GM21786 (cell line): ENCODE measurements at regions not wholly inside any gene's neighbourhood (a gene's known extent, or its start where the extent isn't known, plus 50 kb on each side); places are given as distances from the start of the nearest gene placed in this dataset.

Experiments used
- ATAC-seq: cut with Tn5 transposase; IDR thresholded peaks from one replicate; pipeline ENCODE4 v1.9.1; 2021; ENCODE audit not compliant: unreplicated experiment

GRCh38 chr6:159118924-159119323 is 50.3 kb upstream of the FNDC1 start:
- ATAC-seq, result no peak

- no peak for ATAC-seq
These were observed 51.6 kb upstream of the FNDC1 start for GRCh38 chr6:159117563-159117962.

DNA sequence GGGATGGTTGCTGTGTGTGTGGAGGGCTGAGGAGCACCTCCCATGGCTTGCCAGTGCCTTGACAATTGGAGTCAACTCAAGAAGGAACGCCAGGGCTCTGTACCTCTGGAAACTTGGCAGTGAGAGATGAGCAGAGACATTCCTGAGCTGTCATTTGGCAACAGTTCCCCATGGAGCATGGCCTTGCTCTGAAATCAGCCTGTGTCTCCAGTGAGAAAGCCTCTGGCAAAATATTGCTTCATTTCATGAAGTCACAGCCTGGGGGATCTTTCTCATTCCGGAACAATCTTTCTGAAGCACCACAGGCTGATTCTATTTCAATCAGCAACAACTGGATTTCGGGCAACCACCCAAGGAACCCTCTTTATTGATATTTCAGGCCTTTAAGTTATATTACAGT is 52.2 kb upstream of the FNDC1 start:
- no peak for ATAC-seq

DNA sequence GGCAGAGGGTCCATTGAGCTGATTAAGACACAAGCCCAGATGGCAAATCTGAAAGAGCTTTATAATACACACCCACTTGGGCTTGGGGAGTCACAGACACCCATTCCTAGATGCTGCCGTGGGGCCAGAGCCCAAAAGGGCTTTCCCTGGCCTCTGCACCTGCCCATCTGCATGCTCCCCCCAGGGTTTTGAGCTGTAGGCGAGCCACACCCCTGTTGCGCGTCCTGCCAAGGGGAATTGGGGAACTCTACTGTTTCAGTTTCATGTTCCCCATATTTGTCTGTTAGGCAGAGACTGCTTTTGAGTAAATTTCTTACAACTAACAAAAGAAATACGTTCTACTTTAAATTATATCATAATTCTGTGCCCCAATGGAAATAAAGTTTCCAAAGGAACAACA is 52.9 kb upstream of the FNDC1 start:
- ATAC-seq, result peak; percentile 57

DNA sequence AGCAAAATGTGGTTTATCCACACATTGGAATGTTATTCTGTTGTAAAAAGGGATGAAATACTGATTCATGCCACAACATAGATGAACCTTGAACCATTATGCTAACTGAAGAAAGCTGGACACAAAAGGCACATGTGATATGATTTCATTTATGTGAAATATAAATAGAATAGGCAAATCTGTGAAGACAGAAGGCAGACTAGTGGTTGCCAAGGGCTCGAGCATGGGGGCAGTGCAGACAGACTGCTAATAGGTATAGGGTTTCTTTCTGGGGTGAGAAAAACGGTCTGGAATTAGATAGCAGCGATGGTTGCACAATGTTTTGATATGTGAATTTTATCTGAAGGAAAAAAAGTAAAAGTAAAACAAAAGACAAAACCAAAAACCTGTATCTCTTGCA is 54.6 kb upstream of the FNDC1 start:
- no peak for ATAC-seq

- ATAC-seq, result no peak
These were observed 56.0 kb upstream of the FNDC1 start for GRCh38 chr6:159113223-159113622.

GRCh38 chr6:159112714-159113113 is 56.5 kb upstream of the FNDC1 start:
- no peak for ATAC-seq

DNA sequence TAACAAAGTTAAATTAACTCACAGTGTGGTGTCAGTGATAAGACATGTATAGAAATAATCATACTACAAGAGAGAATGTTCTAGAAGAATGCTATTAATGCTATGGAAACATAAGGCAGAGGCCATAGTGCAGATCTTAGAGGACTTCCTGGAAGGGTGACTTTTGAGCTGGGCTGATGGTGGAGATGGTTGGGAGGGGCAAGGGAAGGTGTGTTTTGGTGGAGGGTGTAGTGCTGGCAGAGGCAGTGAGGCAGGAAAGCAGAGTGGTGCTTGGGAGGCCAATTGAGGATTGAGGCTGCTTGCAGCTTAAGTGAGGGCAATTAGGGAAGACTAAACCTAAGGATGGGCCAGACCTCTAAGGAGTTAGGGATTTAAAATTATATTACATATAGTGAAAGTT is 58.5 kb upstream of the FNDC1 start:
- ATAC-seq, result no peak

DNA sequence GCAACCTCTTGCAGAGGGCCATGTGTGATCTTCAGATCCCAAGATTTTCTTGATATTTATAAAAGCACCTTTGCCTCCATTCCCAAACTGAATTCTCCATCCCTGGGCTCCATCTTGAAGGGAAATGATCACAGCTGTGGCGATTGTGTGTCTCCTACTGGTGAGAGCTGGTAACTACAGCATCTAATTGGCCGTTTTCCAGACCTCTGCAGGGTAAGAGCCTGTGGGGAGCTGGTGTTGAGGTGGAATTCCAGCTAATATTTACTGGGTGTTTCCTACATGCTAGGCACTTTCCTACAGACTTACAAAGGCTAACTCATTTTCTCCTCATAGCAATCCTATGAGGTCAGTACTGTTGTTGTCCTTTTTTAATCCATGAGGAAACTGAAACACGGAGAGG is 59.2 kb upstream of the FNDC1 start:
- no peak for ATAC-seq

DNA sequence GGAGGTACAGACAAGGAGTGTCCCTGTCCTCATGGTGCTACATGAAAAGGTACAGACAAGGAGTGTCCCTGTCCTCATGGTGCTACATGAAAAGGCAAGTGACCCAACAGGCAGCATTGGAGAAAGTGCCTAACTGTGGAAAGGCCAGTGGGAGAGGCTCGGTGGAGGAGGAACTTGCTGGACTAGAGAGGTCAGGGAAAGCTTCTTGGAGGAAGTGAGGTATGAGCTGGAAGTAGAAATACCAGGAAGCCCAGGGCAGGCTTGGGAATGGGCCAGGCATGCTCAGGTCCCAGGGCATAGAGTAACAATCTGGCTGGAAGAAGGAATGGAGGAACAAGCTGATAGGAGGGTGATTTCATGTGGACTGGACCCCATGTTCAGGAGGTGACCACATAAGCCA is 59.8 kb upstream of the FNDC1 start:
- no peak for ATAC-seq

DNA sequence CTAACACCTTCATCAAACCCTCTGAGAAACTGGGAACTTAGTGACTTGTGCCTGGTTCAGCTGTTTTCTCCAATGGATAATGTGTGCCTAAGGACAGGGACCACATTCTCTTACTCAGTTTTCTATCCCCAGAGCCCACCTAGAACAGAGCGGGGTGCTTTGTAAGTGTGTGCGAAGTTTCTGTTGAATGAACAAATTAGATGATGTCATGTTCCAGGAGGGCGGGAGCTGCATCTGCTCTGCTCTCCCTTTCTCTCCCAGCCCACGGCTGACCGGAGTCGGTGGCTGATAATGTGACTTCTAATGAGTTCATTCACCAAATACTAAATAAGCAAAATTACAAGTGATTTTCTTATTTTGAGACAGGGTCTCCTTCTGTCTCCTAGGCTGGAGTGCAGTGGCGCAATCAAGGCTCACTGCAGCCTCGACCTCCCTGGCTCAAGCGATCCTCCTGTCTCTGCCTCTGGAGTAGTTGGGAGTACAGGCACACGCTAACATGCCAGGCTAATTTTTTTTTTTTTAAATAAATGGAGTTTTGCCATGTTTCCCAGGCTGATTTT is 60.7 kb upstream of the FNDC1 start:
- no peak for ATAC-seq

GRCh38 chr6:159107451-159108260 is 61.5 kb upstream of the FNDC1 start:
- ATAC-seq, result no peak

- ATAC-seq, result peak; percentile 80
These were observed 61.9 kb upstream of the TAGAP start for GRCh38 chr6:159106627-159107241.

- no peak for ATAC-seq
These were observed 60.9 kb upstream of the TAGAP start for GRCh38 chr6:159105716-159106115.

DNA sequence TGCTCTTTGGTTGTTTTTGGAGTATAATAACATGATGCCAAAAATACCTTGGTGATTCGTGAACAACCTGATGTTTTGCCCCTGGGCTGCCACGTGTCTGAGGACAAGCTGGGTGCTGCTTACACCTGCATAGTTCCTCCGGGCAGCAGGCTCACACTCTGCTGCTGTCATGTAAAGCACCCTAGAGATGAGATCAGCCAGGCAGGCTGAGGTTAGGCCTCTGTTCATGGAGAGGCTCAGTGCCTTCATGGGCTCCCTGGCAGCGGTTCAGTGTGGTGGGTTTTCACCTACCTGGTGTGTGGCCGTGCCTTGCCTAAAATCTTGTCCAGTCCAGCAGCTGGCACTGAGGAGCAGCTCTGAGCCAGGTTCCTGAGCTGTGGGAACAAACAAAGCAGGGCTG is 60.1 kb upstream of the TAGAP start:
- ATAC-seq, result peak; percentile 21

DNA sequence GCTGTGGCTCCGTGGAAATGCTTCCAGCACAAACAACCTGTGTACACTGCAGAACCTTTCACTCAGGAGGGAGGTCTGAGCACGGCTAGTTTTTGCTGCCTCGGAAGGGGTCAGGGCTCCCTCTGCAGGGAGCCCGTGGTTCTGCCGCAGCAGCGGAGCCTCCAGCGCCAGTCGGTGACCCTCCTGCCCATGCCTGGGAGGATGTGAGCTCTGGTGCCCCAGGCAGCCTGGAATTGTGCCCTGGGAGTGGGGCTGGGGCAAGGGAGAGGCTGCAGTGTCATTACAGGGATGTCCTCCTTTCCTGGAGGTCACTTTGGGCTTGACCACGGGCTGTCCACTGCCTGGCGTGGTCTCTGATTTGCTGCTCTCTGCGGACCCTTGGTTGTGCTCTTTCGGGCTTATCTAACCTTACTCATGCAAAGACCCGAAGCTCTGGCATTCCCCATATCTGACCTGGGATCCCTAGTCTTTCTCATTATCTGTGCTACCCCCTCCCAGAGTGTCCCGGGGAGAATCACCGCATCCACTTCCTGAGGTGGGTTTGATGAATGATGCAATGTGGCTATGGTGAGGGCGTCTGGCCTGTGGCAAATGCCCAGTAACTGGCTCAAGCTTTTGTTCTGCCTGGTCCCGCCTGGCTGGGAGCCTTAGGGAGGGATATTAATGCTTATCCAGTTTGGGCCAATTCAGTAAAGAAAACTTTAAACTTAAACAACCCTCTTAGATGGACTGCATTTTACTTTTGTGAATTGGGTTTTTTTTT is 59.6 kb upstream of the TAGAP start:
- ATAC-seq, result peak; percentile 41

GRCh38 chr6:159103396-159104162 is 58.8 kb upstream of the TAGAP start:
- ATAC-seq, result no peak

DNA sequence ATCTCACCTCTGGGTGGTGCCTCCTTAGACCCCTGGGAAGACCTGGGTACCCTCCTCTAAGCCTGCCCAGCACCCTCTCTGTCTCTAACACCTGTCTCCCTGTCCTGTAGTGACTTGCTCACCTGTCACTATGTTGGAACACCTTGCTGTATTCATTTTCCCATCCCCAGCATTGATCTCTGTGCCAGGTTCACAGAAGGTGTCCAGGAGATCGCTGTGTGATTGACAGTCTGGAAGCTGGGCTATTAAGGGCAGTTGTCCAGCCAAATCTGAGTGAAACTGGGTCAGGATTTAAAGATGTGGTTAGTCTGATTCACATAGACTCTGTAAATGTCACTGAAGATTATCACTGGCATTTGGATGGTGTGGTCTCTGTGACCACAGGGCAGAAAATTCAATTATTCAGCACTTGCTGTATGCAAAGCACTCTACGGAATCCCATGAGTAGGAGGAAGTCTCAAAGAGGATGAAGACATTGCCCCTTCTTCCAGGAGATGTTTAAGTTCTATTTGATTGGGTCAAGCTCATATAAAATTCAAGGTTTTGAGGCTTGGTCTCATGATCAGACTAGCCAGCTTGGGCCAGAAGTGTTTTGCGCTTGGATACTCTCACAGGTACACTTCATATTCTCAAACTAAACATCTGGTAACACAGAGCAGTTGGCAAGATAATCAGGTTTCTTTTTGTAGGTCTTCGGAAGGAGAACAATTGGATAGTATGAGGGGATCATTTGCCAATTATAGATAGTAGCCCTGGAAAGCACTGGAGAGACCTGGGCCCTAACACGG is 57.8 kb upstream of the TAGAP start:
- ATAC-seq, result no peak

DNA sequence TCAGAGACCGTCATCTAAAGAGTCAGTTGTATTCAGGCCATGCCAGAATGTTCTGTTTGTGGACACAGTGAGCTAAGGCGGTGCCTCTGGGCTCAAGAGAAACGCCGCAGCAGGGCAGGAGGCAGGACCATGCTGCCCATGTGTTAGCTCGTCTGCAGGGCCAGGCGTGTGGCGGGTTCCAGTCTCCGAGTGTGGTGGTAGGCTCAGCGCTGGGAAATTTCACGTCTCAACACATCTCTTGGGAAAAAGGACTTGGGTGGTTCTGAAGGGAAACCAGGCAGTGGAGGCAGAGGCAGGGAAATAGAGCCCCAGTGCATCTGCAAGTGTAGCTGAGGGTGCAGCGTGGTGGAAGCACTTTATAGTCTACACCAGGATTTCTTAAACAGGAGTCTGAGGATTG is 56.9 kb upstream of the TAGAP start:
- ATAC-seq, result no peak
